WI38 (cell line): ENCODE measurements at regions not wholly inside any gene's neighbourhood (a gene's known extent, or its start where the extent isn't known, plus 50 kb on each side); places are given as distances from the start of the nearest gene placed in this dataset.

Source experiments
- H3K4me3 ChIP-seq: 2 replicates; pipeline ENCODE4 v1.5.1; 2011; ENCODE audit warnings: low read depth, mild to moderate bottlenecking, control low read depth, low read length
- CTCF ChIP-seq: IDR thresholded peaks from 2 replicates; pipeline ENCODE4 v1.5.1; 2012; ENCODE audit warnings: low read depth, mild to moderate bottlenecking, control low read depth, low read length

- H3K4me3 ChIP-seq: no peak overlapping the region
- no peak for TF ChIP-seq CTCF
Observed at GRCh38 chr16:86281421-86281820, 228.9 kb upstream of the FOXF1 start.

GRCh38 chr16:86283944-86284343 is 226.4 kb upstream of the FOXF1 start:
- no peak for TF ChIP-seq CTCF
- no peak overlapping the region for H3K4me3 ChIP-seq

GRCh38 chr16:86285421-86285820 is 224.9 kb upstream of the FOXF1 start:
- no peak overlapping the region for H3K4me3 ChIP-seq
- TF ChIP-seq CTCF: no peak

GRCh38 chr16:86285938-86286921 is 224.1 kb upstream of the FOXF1 start:
- no peak overlapping the region for H3K4me3 ChIP-seq
- no peak for TF ChIP-seq CTCF

GRCh38 chr16:86286991-86287663 is 223.2 kb upstream of the FOXF1 start:
- no peak overlapping the region for H3K4me3 ChIP-seq
- TF ChIP-seq CTCF: no peak

GRCh38 chr16:86287664-86288201 is 222.6 kb upstream of the FOXF1 start:
- no peak overlapping the region for H3K4me3 ChIP-seq
- TF ChIP-seq CTCF: no peak
